Upper lobe of left lung (tissue), 4 donors: ENCODE measurements at regions not wholly inside any gene's neighbourhood (a gene's known extent, or its start where the extent isn't known, plus 50 kb on each side); places are given as distances from the start of the nearest gene placed in this dataset.

Source experiments
- CTCF ChIP-seq, 6 experiments: fragments of 450-650 bp in 4 of 6; fragments of 200-600 bp in 2 of 6; sonication (generic) in 2 of 6; IDR thresholded peaks; one replicate each; pipeline ENCODE4 v1.5.1; 2016 to 2019; ENCODE audit warnings: antibody characterized with exemption in 6 of 6
- POLR2A ChIP-seq, 4 donors: fragments of 450-650 bp; IDR thresholded peaks; one replicate each; pipeline ENCODE4 v1.5.1; 2016 to 2017; ENCODE audit warnings: antibody characterized with exemption in 4 of 4, mild to moderate bottlenecking in 2 of 4

- TF ChIP-seq POLR2A (IDR thresholded peaks at IDR 0.05) (no peak), CTCF (IDR thresholded peaks at IDR 0.05) (no peak)
These were observed 150.3 kb upstream of the ARHGAP5 start for GRCh38 chr14:31926652-31927347.
